Caco-2 (cell line): ENCODE measurements at regions not wholly inside any gene's neighbourhood (a gene's known extent, or its start where the extent isn't known, plus 50 kb on each side); places are given as distances from the start of the nearest gene placed in this dataset.

Experiments used
- BruUV-seq: library from RNA; stranded (reverse); fragments of 400-500 nt; replicated peaks from 2 replicates; lab custom pipeline; 2021; lab: Mats Ljungman, UMichigan
- CTCF ChIA-PET: fragments of 300-600 bp; sonication (Branson Sonifier 250); formaldehyde crosslinking; loops from one replicate; lab custom pipeline; 2022; ENCODE audit warnings: antibody characterized with exemption; lab: Charles Lee
- POLR2A ChIA-PET: fragments of 300-600 bp; sonication (Branson Sonifier 250); formaldehyde crosslinking; loops from one replicate; lab custom pipeline; 2022; ENCODE audit warnings: antibody characterized with exemption; lab: Charles Lee
- DNase-seq, 2 experiments: peaks; one replicate each; pipeline versions ENCODE4 v3.0.0 to v3.0.0-alpha.2; 2020 to 2022
- H3K27me3 ChIP-seq: replicated peaks from 2 replicates; pipeline ENCODE4 v1.6.0; 2011; ENCODE audit warnings: low read length; ENCODE audit not compliant: control insufficient read depth, insufficient read depth
- H3K36me3 ChIP-seq: 2 replicates; pipeline ENCODE4 v1.5.1; 2011; ENCODE audit warnings: low read length; ENCODE audit not compliant: control insufficient read depth, insufficient read depth
- H3K4me1 ChIP-seq: fragments of 250-450 bp; sonication (Bioruptor Pico); 2 replicates; pipeline ENCODE4 v1.5.1; 2020; ENCODE audit warnings: mild to moderate bottlenecking
- H3K4me3 ChIP-seq: 2 replicates; pipeline ENCODE4 v1.5.1; 2011; ENCODE audit warnings: low read depth, mild to moderate bottlenecking, control low read depth, low read length
- H3K9me3 ChIP-seq: fragments of 250-450 bp; sonication (Bioruptor Pico); 2 replicates; pipeline ENCODE4 v1.5.1; 2020; ENCODE audit warnings: mild to moderate bottlenecking, moderate library complexity
- H3K27ac Mint-ChIP-seq: one replicate; pipeline ENCODE4 v1.8.0; 2022; ENCODE audit warnings: mixed read lengths; ENCODE audit not compliant: unreplicated experiment
- H3K27me3 Mint-ChIP-seq: one replicate; pipeline ENCODE4 v1.8.0; 2022; ENCODE audit warnings: mixed read lengths; ENCODE audit not compliant: insufficient read depth, unreplicated experiment
- H3K36me3 Mint-ChIP-seq: one replicate; pipeline ENCODE4 v1.8.0; 2022; ENCODE audit warnings: mild to moderate bottlenecking, mixed read lengths; ENCODE audit not compliant: insufficient read depth, unreplicated experiment
- H3K4me1 Mint-ChIP-seq: one replicate; pipeline ENCODE4 v1.8.0; 2022; ENCODE audit warnings: low read depth, mixed read lengths; ENCODE audit not compliant: unreplicated experiment
- H3K4me3 Mint-ChIP-seq: one replicate; pipeline ENCODE4 v1.8.0; 2022; ENCODE audit warnings: mild to moderate bottlenecking, moderate library complexity, mixed read lengths; ENCODE audit not compliant: unreplicated experiment
- H3K9me3 Mint-ChIP-seq: one replicate; pipeline ENCODE4 v1.8.0; 2022; ENCODE audit warnings: mixed read lengths; ENCODE audit not compliant: unreplicated experiment
- intact Hi-C: fragments of 100-400 bp; cut with micrococcal nuclease; formaldehyde crosslinking; loops from one replicate; pipeline ENCODE4 v1.10.0; 2022; ENCODE audit not compliant: unreplicated experiment
- TF ChIP-seq, protein P1 (sequence below), 2 experiments: fragments of 200-600 bp in 1 of 2; IDR thresholded peaks; 1 replicate in 1 of 2; 2 replicates in 1 of 2; pipeline versions ENCODE4 v1.5.1 to v1.8.0; 2011 to 2022; ENCODE audit warnings: antibody characterized with exemption in 1 of 2, control low read depth in 1 of 2, inconsistent platforms in 1 of 2, low read depth in 1 of 2, low read length in 1 of 2, mild to moderate bottlenecking in 1 of 2, moderate library complexity in 1 of 2; ENCODE audit not compliant: insufficient read depth in 1 of 2, severe bottlenecking in 1 of 2, unreplicated experiment in 1 of 2

GRCh38 chr2:146226077-146226476 lies 1618.8 kb upstream of the ACVR2A start:
- CTCF ChIA-PET, result no interaction called here
- no peak overlapping the region for H3K4me3 Mint-ChIP-seq
- DNase-seq, result no peak
- H3K4me1 ChIP-seq, result no peaks in the 10 kb centered on the region
- no peaks in the 10 kb centered on the region for H3K4me1 Mint-ChIP-seq
- no peaks in the 10 kb centered on the region for H3K27me3 ChIP-seq
- H3K27ac Mint-ChIP-seq, result no peak overlapping the region
- H3K27me3 Mint-ChIP-seq, result peaks cover 2% of the 10 kb centered on the region
- no peaks in the 10 kb centered on the region for H3K36me3 ChIP-seq
- POLR2A ChIA-PET, result no interaction called here
- intact Hi-C loops, result no loop called here
- no peaks in the 10 kb centered on the region for H3K9me3 ChIP-seq
- TF ChIP-seq, protein P1, sequence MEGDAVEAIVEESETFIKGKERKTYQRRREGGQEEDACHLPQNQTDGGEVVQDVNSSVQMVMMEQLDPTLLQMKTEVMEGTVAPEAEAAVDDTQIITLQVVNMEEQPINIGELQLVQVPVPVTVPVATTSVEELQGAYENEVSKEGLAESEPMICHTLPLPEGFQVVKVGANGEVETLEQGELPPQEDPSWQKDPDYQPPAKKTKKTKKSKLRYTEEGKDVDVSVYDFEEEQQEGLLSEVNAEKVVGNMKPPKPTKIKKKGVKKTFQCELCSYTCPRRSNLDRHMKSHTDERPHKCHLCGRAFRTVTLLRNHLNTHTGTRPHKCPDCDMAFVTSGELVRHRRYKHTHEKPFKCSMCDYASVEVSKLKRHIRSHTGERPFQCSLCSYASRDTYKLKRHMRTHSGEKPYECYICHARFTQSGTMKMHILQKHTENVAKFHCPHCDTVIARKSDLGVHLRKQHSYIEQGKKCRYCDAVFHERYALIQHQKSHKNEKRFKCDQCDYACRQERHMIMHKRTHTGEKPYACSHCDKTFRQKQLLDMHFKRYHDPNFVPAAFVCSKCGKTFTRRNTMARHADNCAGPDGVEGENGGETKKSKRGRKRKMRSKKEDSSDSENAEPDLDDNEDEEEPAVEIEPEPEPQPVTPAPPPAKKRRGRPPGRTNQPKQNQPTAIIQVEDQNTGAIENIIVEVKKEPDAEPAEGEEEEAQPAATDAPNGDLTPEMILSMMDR (IDR thresholded peaks at IDR 0.05; ENCODE audit: insufficient read depth in 1 of 2, low read depth in 1 of 2, low read length in 1 of 2, severe bottlenecking in 1 of 2, unreplicated experiment in 1 of 2), result no peak
- no TSS peak for BruUV-seq
- no peaks in the 10 kb centered on the region for H3K36me3 Mint-ChIP-seq
- H3K4me3 ChIP-seq, result no peak overlapping the region
- H3K9me3 Mint-ChIP-seq, result no peaks in the 10 kb centered on the region

GRCh38 chr2:146221826-146222225 lies 1623.0 kb upstream of the ACVR2A start:
- Mint-ChIP-seq H3K27ac (no peak overlapping the region), H3K4me3 (no peak overlapping the region), H3K36me3 (no peaks in the 10 kb centered on the region), H3K27me3 (no peaks in the 10 kb centered on the region), H3K9me3 (no peaks in the 10 kb centered on the region), H3K4me1 (no peaks in the 10 kb centered on the region)
- H3K36me3 ChIP-seq, result no peaks in the 10 kb centered on the region
- ChIA-PET POLR2A (no interaction called here), CTCF (no interaction called here)
- H3K4me3 ChIP-seq, result no peak overlapping the region
- H3K9me3 ChIP-seq, result no peaks in the 10 kb centered on the region
- BruUV-seq, result no TSS peak
- no peak for DNase-seq
- H3K4me1 ChIP-seq, result no peaks in the 10 kb centered on the region
- TF ChIP-seq, protein P1 (IDR thresholded peaks at IDR 0.05; ENCODE audit: insufficient read depth in 1 of 2, low read depth in 1 of 2, low read length in 1 of 2, severe bottlenecking in 1 of 2, unreplicated experiment in 1 of 2), result no peak
- intact Hi-C loops, result no loop called here
- H3K27me3 ChIP-seq, result no peaks in the 10 kb centered on the region

- no peaks in the 10 kb centered on the region for H3K4me1 ChIP-seq
- Mint-ChIP-seq H3K27ac (no peak overlapping the region), H3K9me3 (no peaks in the 10 kb centered on the region), H3K4me1 (no peaks in the 10 kb centered on the region), H3K4me3 (no peak overlapping the region), H3K36me3 (no peaks in the 10 kb centered on the region), H3K27me3 (no peaks in the 10 kb centered on the region)
- ChIA-PET POLR2A (no interaction called here), CTCF (no interaction called here)
- no peak overlapping the region for H3K4me3 ChIP-seq
- H3K9me3 ChIP-seq, result no peaks in the 10 kb centered on the region
- no peak for DNase-seq
- intact Hi-C loops, result no loop called here
- H3K27me3 ChIP-seq, result no peaks in the 10 kb centered on the region
- BruUV-seq, result no TSS peak
- H3K36me3 ChIP-seq, result no peaks in the 10 kb centered on the region
- TF ChIP-seq, protein P1 (IDR thresholded peaks at IDR 0.05; ENCODE audit: insufficient read depth in 1 of 2, low read depth in 1 of 2, low read length in 1 of 2, severe bottlenecking in 1 of 2, unreplicated experiment in 1 of 2), result no peak
These were observed 1623.9 kb upstream of the ACVR2A start for GRCh38 chr2:146220957-146221356.
